SKM-1 treated with dmso at 0.1 percent for 144 hours (cell line): ENCODE measurements at regions not wholly inside any gene's neighbourhood (a gene's known extent, or its start where the extent isn't known, plus 50 kb on each side); places are given as distances from the start of the nearest gene placed in this dataset.
"Not testable (repeated sequence)": the region's sequence is repeated elsewhere in the genome, so short reads cannot be mapped to it uniquely, and the experiment has no call there.

Experiments
- DNase-seq: peaks from one replicate; lab custom pipeline; 2025; ENCODE audit not compliant: unreplicated experiment; lab: John Stamatoyannopoulos, UW

DNA sequence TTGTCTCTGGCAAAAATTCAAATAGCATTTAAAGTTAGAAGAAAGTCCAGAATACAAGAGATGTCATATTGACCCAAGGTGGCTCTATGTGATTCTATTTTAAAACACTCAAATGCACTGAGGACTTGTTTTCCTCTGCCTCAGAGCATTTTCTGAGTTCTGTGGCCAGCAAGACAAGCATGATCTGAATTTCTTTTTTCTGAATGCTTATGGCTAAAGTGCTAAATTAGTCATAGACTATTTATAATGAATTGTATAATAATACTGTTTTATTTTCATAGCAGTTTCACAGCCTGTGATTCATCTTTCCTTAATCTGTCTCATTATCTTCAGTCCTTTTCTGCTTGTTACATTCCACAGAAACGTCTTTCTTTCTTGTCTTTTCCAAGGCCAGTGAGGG is 63.9 kb upstream of the SEC22B start:
- DNase-seq, result not testable (repeated sequence)

DNA sequence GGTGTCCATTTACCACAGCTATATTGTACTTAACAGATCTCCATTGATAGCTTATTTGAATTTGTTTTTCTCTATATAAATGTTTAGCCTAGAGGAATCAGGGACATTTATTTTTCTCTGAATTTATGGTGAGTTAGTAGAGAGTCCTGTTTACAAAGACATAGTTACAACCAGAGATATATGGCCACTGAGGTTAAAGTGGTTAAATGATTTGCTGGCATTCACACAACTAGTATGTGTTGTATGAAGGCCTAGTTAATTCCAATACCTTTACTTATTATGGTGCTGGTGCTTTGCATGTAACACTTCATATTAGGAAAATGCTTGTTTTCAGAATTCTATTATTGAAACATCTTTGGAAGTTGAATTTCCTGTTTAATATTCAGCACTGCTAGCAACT is 63.0 kb upstream of the SEC22B start:
- DNase-seq, result not testable (repeated sequence)

DNA sequence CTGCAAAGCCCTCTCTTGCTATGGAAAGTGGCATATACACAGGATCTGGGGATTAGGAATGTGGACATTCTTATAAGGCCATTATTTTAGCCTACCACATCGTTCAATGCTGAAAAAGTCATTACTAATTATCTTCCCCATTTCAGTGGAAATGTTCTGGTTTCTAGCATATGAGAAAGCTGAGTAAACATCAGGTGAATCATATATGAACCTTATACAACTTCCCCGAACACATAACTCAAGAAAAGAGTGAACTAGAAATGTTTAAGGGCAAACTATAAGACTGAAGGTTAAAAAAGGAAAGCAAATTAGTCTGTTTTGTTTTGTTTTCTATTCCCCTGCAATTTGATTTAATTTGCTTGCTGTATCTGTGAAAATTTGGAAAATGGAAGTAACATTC is 62.5 kb upstream of the SEC22B start:
- not testable (repeated sequence) for DNase-seq

DNA sequence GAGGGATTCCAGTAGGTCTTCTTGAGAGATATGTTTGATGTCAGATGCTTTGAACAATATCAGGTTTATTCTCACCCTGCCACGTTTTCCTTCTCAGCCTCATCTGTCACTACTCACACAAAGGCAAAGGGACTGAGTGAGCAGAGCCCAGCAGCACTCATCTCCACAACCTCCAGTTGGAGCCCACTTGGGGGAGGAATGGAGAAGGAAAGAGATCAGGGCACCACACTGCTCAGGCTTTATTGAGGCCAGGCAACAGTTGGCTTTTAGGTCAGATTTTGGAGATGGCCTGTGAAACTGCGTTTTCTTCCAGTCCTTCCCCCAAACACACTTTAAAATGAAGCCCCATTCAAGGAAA is 57.3 kb upstream of the SEC22B start:
- not testable (repeated sequence) for DNase-seq

GRCh38 chr1:120232834-120233660 is 56.7 kb upstream of the SEC22B start:
- not testable (repeated sequence) for DNase-seq

- DNase-seq, result not testable (repeated sequence)
Observed at GRCh38 chr1:120229835-120230234, 53.5 kb upstream of the SEC22B start.
